HK-2 (cell line): ENCODE measurements at regions not wholly inside any gene's neighbourhood (a gene's known extent, or its start where the extent isn't known, plus 50 kb on each side); places are given as distances from the start of the nearest gene placed in this dataset.

Source experiments
- DNase-seq: peaks from one replicate; pipeline ENCODE4 v3.0.0-alpha.2; 2018; ENCODE audit not compliant: unreplicated experiment

DNA sequence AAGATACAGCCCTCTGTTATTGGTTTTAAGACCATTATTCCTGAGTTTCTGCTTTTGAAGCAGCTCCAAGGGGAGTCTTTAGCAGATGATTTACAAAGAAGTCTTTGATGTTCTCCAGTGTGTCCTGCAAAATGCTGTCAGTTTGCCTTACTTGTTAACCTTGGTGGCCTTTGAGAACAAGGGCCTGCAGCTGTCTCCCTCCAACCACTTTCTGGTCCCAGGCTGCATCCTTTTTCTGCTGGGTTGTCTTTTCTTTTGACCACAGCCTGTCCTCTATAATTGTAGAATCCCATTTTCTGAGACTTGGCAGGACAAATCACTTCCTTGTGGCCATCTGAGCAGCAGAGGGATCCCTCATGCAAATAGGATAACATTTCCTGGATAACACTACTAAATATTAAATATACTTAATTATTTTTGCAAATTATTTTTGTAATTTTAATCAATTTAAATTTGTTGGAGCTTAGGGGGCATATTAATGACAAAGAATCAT lies 281.4 kb downstream of the DMRT2 start:
- DNase-seq: no peak

DNA sequence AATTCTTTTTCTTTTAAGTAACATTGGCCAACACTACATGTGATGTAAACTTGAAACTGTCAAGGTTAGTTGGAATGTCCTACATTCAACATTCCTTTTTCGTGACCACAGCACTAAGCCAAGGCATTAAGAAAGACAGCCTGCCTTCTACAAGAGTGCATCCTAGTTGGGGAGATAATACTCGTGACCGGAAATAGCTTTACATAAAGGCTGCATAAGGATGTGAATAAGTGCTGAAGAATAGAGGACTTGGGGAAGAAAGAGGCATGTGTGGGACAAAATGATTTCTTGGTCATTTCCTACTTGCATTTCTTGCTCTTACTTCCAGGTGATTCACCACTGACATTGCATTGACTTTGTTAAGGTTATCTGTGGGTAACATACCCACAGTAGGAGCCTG lies 282.0 kb downstream of the DMRT2 start:
- DNase-seq: no peak

DNA sequence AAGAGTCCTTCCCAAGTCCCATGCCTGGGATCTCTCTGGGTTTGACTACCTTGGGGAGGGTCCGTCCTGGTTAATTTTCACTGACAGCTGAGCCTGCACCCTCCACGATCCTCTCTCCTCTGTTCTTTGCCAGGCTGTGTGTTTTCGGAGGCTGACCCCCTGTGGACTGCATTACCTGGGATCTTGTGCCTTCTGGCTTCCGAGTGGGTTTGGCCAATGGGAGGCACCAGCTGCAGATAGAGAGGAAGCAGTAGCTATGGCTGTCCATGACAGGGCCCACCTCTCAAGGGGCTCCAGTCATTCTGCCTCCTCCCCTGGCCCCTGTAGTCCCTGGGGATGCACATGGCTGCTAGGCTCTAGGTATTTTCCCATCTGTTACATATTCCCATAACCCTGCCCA lies 285.0 kb downstream of the DMRT2 start:
- no peak for DNase-seq

DNA sequence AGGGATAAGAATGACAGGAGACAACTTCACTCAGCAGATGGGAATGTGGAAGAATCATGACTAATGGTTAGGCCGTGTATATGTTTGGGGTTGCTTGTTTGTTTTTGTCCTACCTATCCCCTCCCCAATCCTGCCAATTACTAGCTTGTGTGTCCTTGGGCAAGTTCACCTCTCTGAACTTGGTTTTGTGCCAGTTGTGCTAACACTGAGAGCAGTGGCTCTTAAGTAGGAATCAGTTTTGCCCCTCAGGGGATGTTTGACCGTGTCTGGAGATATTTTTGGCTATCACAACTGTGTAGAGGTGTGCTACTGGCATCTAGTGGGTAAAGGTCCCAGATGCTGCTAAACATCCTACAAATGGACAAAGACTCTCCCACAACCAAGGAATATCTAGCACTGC lies 287.0 kb downstream of the DMRT2 start:
- no peak for DNase-seq

DNA sequence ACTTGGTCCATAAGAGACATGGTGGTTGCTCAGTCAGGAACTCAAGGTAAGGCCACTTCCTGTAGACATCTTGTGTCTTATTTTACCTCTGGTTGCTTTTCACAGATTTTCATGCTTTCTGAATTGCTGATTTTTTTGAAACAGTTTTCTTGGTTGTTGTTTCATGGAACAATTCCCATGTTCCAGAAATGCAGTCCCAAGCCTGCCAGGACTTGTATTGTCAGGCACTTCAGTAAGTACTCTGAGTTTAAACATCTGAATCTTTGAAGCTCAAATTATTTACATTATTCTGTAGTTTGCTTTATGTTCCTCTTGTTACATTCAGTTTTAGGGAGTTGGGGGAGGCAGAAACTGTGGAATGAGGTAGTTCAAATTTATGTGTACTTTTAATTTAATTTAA lies 290.2 kb downstream of the DMRT2 start:
- DNase-seq: no peak

DNA sequence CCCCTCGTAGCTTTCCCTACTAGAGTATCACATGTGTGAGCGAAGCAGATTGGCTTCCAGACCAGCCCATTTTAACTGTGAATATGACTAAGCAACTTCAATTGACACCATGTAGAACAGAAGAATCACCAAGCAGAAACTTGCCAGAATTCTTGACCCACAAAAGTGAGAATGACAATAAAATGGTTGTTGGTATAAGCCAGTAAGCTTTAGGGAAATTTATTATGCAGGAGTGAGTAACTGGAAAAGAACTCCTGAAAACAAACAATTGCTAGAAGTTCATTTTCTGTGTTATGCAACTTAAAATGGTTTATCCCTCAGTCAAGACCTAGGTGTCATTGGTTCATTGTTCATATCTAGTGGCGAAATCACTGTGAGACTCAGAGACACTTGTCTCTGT lies 303.1 kb downstream of the DMRT2 start:
- no peak for DNase-seq

DNA sequence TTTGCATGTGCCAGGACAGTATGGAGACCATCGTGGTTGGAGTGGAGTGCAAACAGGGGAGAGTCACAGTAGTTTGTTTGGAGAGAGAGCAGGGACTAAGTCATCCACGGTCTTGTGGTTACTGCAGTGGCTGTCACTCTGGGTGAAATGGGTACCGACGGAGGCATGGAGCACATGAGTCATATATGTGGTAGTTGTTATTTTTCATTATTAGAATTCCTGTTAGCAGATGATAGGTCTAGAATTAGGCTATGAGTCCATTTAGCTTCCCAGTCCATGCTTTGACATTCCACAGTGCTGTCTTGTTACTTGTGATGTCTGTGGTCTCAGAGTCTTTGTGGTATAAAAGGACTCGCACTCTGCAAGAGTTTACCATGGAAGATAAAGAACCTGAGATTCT lies 303.9 kb downstream of the DMRT2 start:
- no peak for DNase-seq

DNA sequence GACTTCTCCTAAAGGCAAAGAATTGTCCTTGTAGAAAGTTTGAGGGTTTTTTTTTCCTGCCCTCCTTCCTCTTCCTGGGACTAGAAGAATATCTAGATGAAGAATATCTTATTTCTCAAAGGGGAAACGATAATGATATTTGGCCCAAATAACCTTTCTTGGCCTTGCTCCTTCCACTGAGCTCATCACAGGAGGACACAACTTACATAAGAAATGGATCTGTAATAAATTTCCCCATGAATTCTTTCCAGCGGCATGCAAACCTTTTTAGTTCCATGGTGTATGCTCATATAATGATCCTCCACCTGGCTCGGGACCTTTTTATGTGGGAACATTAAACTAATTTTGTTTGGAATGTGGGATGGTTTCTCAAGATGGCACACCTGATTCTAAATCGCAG lies 304.4 kb downstream of the DMRT2 start:
- DNase-seq: no peak

DNA sequence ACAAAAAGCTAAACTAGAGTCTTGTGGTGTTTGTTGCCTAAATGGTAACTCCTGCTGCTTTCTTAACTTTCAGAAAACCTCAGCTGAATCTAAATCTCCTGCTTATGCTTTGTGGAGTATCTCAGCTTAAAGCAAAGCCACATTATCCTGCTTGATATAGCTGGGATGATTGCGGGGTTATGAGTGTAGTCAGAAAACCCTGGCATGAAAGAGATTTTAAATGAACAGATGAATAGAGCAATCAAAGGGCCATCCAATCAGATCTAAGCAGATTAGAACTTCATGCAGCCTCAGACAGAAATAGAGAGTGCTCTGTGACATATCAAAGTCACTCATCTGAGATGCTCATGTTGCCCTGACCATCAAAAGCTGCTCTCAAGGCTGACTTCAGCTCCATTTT lies 305.5 kb downstream of the DMRT2 start:
- no peak for DNase-seq

DNA sequence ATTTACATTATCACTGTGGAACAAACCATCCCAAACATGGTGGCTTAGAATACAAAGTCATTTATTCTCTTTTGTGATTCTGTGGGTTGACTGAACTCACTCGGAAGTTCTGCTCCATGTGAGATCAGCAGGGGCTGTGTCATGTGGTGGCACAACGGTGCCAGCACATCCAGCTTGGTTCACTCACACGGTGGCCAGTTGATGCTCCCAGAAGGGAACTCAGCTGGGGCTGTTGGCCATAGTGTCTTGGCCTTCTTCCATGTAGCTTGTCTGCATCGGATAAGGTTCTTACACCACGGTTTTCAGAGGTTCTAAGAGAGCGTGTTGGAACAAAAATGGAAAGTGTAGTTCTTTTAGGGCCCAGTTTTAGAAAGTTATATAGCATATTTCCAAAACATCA lies 312.7 kb downstream of the DMRT2 start:
- no peak for DNase-seq

DNA sequence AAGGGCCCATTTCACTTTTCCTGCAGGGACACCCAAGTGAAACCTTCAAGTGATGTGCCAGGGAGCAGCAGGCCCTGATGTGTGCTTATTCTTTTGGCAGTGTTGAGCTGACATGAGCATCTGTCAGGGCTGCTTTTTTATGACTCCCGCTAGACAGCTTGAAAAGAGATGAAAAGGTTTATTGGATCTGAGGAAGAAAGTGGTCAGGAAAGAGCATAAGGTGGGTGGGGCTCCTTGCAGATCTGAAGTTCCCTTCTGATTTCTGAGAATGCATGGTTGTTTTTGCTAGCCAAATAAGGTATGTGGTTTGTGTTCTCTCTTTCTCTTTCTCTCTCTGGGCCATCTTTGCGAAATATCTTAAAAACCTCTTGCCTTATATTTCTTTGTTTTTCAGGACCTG lies 316.1 kb downstream of the DMRT2 start:
- DNase-seq: no peak

DNA sequence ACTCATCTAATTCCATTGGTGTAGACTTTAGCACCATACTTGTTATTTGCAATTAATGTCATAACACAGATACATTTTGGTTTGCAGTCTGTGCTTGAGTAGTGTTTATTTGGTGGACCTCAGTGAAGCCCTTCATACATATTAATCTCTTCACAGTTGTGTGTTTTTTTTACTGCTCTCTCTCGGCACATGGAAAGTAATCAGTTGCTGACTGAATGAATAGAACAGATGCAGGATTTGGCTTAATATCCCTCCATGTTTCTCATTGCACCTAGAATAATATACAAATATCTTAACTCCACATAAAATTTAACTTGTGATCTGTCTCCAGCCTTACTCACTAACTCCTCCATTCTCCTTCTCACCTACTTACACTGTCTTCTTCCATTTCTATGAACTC lies 319.1 kb downstream of the DMRT2 start:
- DNase-seq: no peak

DNA sequence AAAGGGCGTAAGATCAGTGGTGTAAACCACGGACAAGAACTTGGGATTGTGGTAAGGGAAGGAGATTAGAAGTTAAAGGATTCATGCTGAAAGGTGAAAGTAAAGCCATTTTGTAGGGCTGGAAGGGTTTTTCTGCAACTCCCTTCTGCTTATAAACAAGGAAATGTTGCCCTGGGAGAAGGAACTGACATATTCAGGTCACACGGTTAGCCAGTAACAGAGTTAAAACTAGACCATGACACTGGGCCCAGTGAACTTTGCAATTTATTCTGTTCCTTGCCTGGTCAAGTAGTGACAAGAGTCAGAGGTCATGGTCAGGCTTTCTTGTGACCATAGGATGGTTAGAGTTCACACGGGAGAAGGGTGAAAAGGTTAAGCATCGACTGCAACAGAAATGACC lies 323.3 kb downstream of the DMRT2 start:
- no peak for DNase-seq

DNA sequence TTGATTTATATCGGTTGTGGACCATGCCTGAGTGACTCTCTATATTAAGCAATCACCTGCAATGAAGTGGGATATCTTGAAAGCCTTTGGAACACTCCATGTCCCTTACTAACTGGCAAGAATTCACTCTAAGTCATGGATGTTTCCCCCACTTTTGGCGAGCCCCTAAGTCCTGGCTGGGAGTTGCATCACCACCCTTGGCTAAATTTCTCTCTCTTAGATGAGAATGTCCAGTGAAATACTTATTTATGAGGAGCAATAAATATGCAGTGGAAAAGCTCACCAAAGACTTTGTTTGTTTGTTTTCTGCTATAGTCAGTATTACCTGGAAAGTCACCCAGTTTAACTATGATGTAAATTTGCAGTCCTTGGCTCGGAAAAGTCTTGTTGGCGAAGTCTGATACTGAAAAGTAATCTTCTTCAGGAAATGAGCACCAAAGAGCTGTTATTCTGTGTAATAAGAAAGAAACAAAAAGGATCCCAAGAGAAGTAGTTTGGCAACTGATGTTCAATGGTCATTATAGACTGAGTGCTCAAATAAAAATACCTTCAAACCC lies 333.8 kb downstream of the DMRT2 start:
- DNase-seq: no peak

DNA sequence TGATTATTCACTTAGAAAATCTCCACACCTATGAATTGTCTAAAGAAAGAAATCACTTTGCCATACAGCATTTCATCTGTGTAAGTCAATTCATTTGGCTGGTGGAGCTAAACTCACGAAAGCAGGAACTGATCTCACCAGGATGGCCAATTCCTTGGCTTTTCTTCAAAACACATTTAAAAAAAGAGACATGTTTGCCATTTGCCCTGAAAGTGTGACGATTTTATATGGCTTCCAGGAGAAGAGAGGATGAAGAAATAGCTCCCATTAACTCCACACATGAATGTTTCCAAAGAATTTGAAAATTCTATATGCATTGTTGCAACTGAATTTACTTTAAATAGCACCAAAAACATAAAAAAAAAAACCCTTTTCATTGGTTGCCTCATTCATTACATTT lies 334.7 kb downstream of the DMRT2 start:
- no peak for DNase-seq

DNA sequence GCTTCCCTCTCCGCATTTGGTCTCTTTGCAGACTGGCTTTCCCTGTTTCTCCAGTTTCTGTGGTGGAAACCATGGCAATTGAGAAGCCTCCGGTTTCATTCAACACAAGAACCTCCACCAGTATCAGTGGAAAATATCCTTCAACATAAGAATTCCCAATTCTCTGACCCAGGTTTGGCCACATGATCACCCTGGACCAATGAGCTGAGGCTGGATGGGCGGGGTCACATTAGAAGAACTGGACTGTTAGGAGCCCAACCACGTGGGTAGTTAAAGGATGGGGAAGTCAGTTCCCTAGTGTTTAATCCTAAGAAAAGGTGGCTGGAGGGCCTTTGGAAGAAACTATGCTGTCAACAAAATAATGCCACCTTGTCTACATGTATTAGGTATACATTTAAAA lies 336.3 kb downstream of the DMRT2 start:
- no peak for DNase-seq

DNA sequence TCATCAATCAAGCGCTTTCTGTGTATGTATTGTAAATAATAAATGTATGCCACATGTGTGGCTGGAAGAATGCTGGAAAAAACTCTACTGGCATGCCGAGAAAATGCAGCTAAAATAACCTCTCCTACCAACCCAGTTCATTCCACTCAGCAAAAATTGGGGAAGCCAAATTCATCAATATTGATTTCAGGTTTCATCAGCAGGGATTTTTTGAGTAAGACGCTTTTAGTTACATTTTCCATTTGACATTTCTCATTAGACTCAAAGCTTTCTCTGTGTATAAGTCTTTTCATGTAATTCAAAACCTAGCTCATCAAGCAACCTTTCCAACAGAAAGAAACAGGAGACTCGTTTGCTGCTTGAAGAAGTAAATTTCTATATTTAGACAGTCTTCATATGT lies 338.1 kb downstream of the DMRT2 start:
- no peak for DNase-seq

DNA sequence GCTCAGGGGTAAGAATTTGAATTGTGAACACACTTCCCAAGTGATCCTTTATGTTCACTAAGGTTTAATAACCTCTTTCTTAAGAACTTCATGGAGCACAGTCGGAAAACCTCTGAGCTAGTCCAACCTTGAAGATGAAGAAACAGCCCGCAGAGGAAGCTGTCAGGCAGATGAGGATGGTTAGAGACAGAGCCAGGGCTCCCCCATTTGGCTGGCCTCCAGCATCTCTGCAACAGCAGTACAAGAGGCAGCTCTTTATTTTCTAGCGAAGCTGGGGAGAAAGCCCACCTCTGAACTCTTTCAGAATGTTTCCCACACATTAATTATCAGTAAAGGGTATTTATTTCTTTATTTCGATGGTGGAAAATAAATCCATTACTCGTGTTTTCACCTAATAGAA lies 350.8 kb downstream of the DMRT2 start:
- no peak for DNase-seq

DNA sequence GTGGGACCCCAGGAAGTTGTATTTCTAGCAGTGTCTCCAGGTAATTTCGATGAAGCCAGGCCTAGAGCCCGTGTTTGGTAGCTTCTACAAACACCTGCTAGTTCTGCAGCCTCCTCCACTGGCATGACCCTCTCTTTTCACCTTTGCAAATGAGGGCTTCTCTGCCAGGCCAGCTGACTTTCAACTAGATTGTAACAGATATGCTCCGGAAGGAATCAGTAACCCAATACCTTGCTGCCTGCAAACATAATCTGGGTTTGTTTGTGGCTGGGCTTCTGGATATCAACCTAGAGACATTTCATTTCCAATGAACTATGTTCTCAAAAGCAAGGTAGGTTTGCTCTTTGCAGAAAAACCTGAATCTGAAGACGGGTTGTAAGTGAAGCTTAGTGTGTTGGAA lies 354.8 kb downstream of the DMRT2 start:
- no peak for DNase-seq

DNA sequence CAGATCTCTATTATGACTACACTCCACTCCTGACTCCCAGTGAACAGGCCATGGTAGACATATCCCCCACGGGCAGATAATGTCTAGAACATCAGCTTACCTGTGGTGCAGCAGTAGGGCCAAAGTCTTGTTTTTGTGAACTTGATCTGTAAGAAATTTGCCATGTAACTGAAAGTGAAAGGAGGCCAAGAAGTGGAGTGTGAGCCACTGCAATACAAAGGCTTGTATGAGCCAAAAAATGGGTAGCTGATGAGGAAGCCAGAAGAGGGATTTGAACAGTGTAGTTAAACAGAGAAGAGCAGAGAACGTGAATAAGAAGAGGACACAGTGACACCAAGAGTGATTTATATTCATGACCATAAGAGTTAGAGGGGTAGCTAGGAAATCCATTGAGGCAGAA lies 361.7 kb downstream of the DMRT2 start:
- DNase-seq: no peak

DNA sequence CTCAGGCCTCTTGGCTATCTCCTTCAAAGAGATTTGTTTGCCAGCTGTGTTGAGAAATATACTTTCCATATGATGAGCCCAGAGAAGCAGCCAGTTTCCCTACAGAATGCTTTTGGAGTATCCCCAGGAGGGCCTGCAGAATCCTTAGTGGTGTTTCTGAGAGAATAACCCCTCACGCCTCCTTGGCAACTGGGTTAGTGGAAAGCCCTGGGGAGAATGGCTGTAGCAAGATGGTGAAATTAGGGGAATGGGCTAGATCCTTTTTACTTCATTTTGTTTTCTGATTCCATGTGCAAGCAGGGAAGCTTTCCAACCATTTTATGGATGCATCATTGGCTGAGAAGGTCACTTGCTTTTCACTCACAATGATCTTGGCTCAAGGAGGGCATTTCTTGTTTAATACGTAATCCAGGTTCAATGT lies 364.6 kb downstream of the DMRT2 start:
- DNase-seq: no peak

DNA sequence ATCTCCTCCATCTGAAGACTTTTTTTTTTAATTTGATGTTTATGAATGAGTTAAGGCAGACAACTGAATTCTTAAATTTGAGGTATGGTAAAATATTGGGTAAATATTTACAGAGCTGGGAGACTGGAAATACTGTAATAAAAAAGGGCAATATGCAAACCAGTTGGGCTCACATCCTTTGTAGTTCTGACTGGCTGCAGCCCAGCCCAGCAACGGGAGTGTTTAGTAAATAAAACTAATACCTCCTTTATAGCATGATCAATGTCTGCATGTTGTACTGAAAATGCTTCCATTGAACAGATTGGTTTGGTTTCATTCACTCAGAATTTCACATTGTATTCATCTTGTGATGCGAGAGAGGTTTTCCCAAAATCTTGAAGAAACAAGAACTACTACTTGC lies 365.0 kb downstream of the DMRT2 start:
- DNase-seq: no peak

DNA sequence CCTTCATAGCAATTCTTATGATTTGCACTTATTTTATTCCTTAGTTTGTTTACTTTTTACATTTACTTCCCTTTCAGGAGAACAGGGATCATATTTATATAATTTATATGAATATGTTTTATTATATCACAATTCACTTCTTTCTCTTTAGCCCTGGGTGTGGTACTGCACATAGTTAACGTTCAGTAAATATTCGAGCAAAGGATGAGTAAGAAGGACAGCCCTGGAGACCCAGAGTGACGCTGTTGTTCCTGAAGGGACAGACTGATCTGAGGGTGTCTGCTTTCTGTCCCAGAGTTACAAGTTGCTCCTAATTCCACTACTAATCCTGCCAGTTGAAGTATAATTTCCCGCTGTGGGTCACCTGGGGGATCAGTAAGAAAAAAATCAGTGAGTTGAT lies 366.1 kb downstream of the DMRT2 start:
- no peak for DNase-seq

DNA sequence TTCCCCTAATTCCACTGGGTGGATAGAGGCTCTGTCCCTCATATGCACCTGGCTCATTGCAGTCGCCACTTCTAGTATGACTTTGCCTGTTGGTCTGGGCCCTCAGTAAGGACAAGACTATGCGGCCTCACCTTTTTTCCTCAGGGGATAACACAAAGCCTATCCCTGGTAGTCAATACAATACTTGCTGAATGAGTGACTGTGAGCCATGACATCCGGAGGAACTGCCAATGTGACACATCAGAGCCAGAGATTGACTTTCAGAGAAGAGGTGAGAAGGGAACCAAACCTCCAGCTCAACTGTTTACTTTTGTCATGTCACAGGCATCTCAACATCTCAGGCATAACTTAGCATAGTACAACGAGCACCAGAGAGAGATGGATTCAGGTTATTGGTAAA lies 371.3 kb downstream of the DMRT2 start:
- DNase-seq: no peak

DNA sequence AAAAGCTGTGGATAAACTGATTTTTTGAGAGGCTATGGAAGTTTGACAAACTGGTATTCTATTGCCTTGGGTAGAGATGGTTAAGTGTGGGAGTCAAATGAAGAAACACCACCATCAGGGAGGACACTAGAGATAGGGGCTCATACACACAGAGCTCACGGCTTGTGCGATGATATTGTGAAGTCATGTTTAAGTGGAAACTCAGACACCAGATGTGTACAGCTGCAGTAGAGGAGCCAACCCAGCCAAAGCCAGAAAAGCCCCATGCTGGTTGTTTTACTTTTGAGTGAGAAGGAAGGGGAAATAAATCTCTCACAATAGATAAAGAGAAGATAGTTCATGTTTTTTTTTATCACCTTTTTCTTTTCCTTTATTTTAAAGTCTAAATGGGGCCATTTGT lies 377.7 kb downstream of the DMRT2 start:
- DNase-seq: no peak
